ENCODE measurements at regions not wholly inside any gene's neighbourhood (a gene's known extent, or its start where the extent isn't known, plus 50 kb on each side); places are given as distances from the start of the nearest gene placed in this dataset.

DNA sequence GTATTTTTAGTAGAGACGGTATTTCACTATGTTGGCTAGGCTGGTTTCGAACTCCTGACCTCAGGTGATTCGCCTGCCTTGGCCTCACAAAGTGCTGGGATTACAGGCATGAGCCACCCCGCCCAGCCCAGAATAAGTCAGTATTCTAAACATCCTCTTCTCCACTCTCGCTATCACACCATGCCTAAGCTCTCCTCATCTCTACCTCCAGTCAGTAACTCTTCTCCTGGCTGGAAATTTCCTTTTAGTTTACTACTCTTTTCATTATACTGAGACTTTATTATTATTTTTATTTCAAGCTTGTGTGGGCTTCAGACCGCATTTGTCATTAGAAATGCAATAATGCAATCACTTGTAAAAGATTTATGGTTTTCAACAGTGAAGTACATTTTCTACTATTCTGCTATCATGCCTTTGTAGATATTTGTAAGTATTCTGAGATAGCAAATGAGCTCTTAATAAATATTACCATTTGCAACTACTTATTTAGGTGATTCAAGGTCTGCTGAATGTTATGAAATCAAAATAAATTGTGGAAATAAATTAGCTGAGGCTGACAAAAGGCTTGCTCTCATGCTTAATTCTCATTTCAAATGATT is 617.3 kb upstream of the GOT2 start (continued):
- TF ChIP-seq GABPA (IDR thresholded peaks at IDR 0.05; ENCODE audit: low read depth) (no peak), JUND (IDR thresholded peaks at IDR 0.05; ENCODE audit: low read depth, low read length) (no peak)

DNA sequence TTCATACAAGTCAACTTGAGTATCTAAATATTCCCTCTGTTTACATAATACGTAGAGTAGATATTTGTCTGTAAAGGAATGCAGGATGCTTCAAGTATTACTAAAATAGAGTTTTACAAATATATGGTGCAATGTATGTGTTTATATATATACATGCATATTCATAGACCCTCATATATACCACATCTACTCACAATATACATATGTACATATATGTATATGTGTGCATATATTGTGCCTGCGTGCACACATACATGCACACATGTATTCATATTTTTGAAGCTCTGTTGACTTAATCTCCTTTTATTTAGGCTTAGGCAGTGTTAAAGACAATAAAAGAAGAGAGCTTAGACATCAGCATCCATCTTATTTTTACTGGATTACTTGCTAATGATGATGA is 616.6 kb upstream of the GOT2 start:
- H2AFZ ChIP-seq (ENCODE audit: control insufficient read depth, low read depth, low read length) = no peak overlapping the region
- H3K79me2 ChIP-seq (ENCODE audit: control insufficient read depth, insufficient read depth, low read length) = no peaks in the 10 kb centered on the region
- H3K4me2 ChIP-seq (ENCODE audit: control insufficient read depth, insufficient read depth) = no peak overlapping the region
- no peak for FAIRE-seq
- no peak overlapping the region for H3K9ac ChIP-seq (ENCODE audit: control insufficient read depth, insufficient read depth, low read length)
- intact Hi-C loops (cut with micrococcal nuclease; ENCODE audit: unreplicated experiment) = no loop called here
- H3K27me3 ChIP-seq (replicated peaks in 1 of 2; ENCODE audit: control insufficient read depth in 2 of 2, insufficient read depth in 2 of 2, low read length in 1 of 2) = no peaks in the 10 kb centered on the region
- POLR2A ChIA-PET = no interaction called here
- no peak for DNase-seq (ENCODE audit: low read depth, low spot score)
- no TSS peak for BruUV-seq (replicated peaks)
- CTCF ChIA-PET = no interaction called here
- in situ Hi-C loops (cut with MboI) = no loop called here
- H3K4me1 ChIP-seq (ENCODE audit: control insufficient read depth, insufficient read depth, low read length) = no peaks in the 10 kb centered on the region
- RAD21 ChIA-PET (ENCODE audit: unreplicated experiment) = no interaction called here
- SMC1A ChIA-PET (ENCODE audit: uncharacterized antibody, unreplicated experiment) = no interaction called here
- no peaks in the 10 kb centered on the region for H4K20me1 ChIP-seq (ENCODE audit: control insufficient read depth, insufficient read depth)
- ATAC-seq = no peak
- no peaks in the 10 kb centered on the region for H3K36me3 ChIP-seq (ENCODE audit: control insufficient read depth in 2 of 2, insufficient read depth in 2 of 2, low read length in 1 of 2)
- no peak overlapping the region for H3K4me3 ChIP-seq
- WGBS (ENCODE audit: insufficient coverage, insufficient replicate concordance, low lambda C conversion rate, missing lambda C conversion rate) = 15% methylated on average over 2 of the region's 2 CpGs
- H3K9me3 ChIP-seq (replicated peaks; ENCODE audit: control insufficient read depth, insufficient read depth, low read length) = no peaks in the 10 kb centered on the region
- no peak overlapping the region for H3K27ac ChIP-seq (ENCODE audit: control insufficient read depth, insufficient read depth)
- TF ChIP-seq ETV6 (conservative IDR thresholded peaks at IDR 0.05 in 1 of 2, IDR thresholded peaks at IDR 0.05 in 1 of 2; ENCODE audit: borderline replicate concordance in 1 of 2, low read depth in 1 of 2) (no peak), IRF4 (IDR thresholded peaks at IDR 0.05; ENCODE audit: low read depth, low read length) (no peak), ZNF622 (IDR thresholded peaks at IDR 0.05) (no peak)
- TF ChIP-seq, protein P1, sequence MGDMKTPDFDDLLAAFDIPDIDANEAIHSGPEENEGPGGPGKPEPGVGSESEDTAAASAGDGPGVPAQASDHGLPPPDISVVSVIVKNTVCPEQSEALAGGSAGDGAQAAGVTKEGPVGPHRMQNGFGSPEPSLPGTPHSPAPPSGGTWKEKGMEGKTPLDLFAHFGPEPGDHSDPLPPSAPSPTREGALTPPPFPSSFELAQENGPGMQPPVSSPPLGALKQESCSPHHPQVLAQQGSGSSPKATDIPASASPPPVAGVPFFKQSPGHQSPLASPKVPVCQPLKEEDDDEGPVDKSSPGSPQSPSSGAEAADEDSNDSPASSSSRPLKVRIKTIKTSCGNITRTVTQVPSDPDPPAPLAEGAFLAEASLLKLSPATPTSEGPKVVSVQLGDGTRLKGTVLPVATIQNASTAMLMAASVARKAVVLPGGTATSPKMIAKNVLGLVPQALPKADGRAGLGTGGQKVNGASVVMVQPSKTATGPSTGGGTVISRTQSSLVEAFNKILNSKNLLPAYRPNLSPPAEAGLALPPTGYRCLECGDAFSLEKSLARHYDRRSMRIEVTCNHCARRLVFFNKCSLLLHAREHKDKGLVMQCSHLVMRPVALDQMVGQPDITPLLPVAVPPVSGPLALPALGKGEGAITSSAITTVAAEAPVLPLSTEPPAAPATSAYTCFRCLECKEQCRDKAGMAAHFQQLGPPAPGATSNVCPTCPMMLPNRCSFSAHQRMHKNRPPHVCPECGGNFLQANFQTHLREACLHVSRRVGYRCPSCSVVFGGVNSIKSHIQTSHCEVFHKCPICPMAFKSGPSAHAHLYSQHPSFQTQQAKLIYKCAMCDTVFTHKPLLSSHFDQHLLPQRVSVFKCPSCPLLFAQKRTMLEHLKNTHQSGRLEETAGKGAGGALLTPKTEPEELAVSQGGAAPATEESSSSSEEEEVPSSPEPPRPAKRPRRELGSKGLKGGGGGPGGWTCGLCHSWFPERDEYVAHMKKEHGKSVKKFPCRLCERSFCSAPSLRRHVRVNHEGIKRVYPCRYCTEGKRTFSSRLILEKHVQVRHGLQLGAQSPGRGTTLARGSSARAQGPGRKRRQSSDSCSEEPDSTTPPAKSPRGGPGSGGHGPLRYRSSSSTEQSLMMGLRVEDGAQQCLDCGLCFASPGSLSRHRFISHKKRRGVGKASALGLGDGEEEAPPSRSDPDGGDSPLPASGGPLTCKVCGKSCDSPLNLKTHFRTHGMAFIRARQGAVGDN (IDR thresholded peaks at IDR 0.05) = no peak
- TF ChIP-seq, protein P2, sequence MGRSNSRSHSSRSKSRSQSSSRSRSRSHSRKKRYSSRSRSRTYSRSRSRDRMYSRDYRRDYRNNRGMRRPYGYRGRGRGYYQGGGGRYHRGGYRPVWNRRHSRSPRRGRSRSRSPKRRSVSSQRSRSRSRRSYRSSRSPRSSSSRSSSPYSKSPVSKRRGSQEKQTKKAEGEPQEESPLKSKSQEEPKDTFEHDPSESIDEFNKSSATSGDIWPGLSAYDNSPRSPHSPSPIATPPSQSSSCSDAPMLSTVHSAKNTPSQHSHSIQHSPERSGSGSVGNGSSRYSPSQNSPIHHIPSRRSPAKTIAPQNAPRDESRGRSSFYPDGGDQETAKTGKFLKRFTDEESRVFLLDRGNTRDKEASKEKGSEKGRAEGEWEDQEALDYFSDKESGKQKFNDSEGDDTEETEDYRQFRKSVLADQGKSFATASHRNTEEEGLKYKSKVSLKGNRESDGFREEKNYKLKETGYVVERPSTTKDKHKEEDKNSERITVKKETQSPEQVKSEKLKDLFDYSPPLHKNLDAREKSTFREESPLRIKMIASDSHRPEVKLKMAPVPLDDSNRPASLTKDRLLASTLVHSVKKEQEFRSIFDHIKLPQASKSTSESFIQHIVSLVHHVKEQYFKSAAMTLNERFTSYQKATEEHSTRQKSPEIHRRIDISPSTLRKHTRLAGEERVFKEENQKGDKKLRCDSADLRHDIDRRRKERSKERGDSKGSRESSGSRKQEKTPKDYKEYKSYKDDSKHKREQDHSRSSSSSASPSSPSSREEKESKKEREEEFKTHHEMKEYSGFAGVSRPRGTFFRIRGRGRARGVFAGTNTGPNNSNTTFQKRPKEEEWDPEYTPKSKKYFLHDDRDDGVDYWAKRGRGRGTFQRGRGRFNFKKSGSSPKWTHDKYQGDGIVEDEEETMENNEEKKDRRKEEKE (IDR thresholded peaks at IDR 0.05) = no peak
- TF ChIP-seq, protein P3, sequence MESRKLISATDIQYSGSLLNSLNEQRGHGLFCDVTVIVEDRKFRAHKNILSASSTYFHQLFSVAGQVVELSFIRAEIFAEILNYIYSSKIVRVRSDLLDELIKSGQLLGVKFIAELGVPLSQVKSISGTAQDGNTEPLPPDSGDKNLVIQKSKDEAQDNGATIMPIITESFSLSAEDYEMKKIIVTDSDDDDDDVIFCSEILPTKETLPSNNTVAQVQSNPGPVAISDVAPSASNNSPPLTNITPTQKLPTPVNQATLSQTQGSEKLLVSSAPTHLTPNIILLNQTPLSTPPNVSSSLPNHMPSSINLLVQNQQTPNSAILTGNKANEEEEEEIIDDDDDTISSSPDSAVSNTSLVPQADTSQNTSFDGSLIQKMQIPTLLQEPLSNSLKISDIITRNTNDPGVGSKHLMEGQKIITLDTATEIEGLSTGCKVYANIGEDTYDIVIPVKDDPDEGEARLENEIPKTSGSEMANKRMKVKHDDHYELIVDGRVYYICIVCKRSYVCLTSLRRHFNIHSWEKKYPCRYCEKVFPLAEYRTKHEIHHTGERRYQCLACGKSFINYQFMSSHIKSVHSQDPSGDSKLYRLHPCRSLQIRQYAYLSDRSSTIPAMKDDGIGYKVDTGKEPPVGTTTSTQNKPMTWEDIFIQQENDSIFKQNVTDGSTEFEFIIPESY (IDR thresholded peaks at IDR 0.05) = no peak
- TF ChIP-seq, protein P4, sequence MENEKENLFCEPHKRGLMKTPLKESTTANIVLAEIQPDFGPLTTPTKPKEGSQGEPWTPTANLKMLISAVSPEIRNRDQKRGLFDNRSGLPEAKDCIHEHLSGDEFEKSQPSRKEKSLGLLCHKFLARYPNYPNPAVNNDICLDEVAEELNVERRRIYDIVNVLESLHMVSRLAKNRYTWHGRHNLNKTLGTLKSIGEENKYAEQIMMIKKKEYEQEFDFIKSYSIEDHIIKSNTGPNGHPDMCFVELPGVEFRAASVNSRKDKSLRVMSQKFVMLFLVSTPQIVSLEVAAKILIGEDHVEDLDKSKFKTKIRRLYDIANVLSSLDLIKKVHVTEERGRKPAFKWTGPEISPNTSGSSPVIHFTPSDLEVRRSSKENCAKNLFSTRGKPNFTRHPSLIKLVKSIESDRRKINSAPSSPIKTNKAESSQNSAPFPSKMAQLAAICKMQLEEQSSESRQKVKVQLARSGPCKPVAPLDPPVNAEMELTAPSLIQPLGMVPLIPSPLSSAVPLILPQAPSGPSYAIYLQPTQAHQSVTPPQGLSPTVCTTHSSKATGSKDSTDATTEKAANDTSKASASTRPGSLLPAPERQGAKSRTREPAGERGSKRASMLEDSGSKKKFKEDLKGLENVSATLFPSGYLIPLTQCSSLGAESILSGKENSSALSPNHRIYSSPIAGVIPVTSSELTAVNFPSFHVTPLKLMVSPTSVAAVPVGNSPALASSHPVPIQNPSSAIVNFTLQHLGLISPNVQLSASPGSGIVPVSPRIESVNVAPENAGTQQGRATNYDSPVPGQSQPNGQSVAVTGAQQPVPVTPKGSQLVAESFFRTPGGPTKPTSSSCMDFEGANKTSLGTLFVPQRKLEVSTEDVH (IDR thresholded peaks at IDR 0.05; ENCODE audit: low read depth, partially characterized antibody) = no peak
